ENCODE measurements at regions not wholly inside any gene's neighbourhood (a gene's known extent, or its start where the extent isn't known, plus 50 kb on each side); places are given as distances from the start of the nearest gene placed in this dataset.

GRCh38 chr7:53877688-53878087 lies 664.5 kb upstream of the VSTM2A start:
- TF ChIP-seq SIN3A (IDR thresholded peaks at IDR 0.05; ENCODE audit: borderline replicate concordance, insufficient read depth, low read length) (no peak), POLR2AphosphoS5 (IDR thresholded peaks at IDR 0.05; ENCODE audit: low read depth, low read length) (no peak)

GRCh38 chr7:53900856-53901528 lies 641.2 kb upstream of the VSTM2A start:
- TF ChIP-seq FOXP2 (optimal IDR thresholded peaks at IDR 0.05; ENCODE audit: borderline replicate concordance, extremely low read depth, extremely low read length, insufficient read depth), result no peak
- TF ChIP-seq REST (IDR thresholded peaks at IDR 0.05; ENCODE audit: insufficient read depth in 1 of 2, low read depth in 2 of 2, low read length in 2 of 2), result no peak
- TF ChIP-seq SIN3A (IDR thresholded peaks at IDR 0.05; ENCODE audit: borderline replicate concordance, insufficient read depth, low read length), result no peak
- TF ChIP-seq TAF1 (IDR thresholded peaks at IDR 0.05; ENCODE audit: borderline replicate concordance, insufficient read depth, low read length), result no peak
- TF ChIP-seq POLR2AphosphoS5 (IDR thresholded peaks at IDR 0.05; ENCODE audit: low read depth, low read length), result no peak

GRCh38 chr7:53904355-53904754 lies 637.8 kb upstream of the VSTM2A start:
- TF ChIP-seq POLR2AphosphoS5 (IDR thresholded peaks at IDR 0.05; ENCODE audit: low read depth, low read length) (no peak), TAF1 (IDR thresholded peaks at IDR 0.05; ENCODE audit: borderline replicate concordance, insufficient read depth, low read length) (no peak), REST (IDR thresholded peaks at IDR 0.05; ENCODE audit: insufficient read depth in 1 of 2, low read depth in 2 of 2, low read length in 2 of 2) (no peak), SIN3A (IDR thresholded peaks at IDR 0.05; ENCODE audit: borderline replicate concordance, insufficient read depth, low read length) (no peak)

GRCh38 chr7:53917637-53918036 lies 624.5 kb upstream of the VSTM2A start:
- TF ChIP-seq SIN3A (IDR thresholded peaks at IDR 0.05; ENCODE audit: borderline replicate concordance, insufficient read depth, low read length), result no peak
- no peak for TF ChIP-seq REST (IDR thresholded peaks at IDR 0.05; ENCODE audit: insufficient read depth in 1 of 2, low read depth in 2 of 2, low read length in 2 of 2)
- no peak for TF ChIP-seq POLR2AphosphoS5 (IDR thresholded peaks at IDR 0.05; ENCODE audit: low read depth, low read length)
- no peak for TF ChIP-seq TAF1 (IDR thresholded peaks at IDR 0.05; ENCODE audit: borderline replicate concordance, insufficient read depth, low read length)
- no peak for TF ChIP-seq FOXP2 (optimal IDR thresholded peaks at IDR 0.05; ENCODE audit: borderline replicate concordance, extremely low read depth, extremely low read length, insufficient read depth)

- TF ChIP-seq FOXP2 (optimal IDR thresholded peaks at IDR 0.05; ENCODE audit: borderline replicate concordance, extremely low read depth, extremely low read length, insufficient read depth) (no peak), TAF1 (IDR thresholded peaks at IDR 0.05; ENCODE audit: borderline replicate concordance, insufficient read depth, low read length) (no peak), POLR2AphosphoS5 (IDR thresholded peaks at IDR 0.05; ENCODE audit: low read depth, low read length) (no peak), REST (IDR thresholded peaks at IDR 0.05; ENCODE audit: insufficient read depth in 1 of 2, low read depth in 2 of 2, low read length in 2 of 2) (no peak)
Measured at GRCh38 chr7:53920011-53920410, 622.2 kb upstream of the VSTM2A start.

All from PFSK-1 (cell line).